Ovary (tissue), 7 donors: ENCODE measurements at regions not wholly inside any gene's neighbourhood (a gene's known extent, or its start where the extent isn't known, plus 50 kb on each side); places are given as distances from the start of the nearest gene placed in this dataset.

ENCODE experiments used
- DNase-seq, 5 donors: peaks; one replicate each; pipeline ENCODE4 v3.0.0-alpha.2; 2019 to 2020
- H3K27ac ChIP-seq, 2 donors: fragments of 200-600 bp; one replicate each; pipeline versions ENCODE4 v1.5.1 to v1.8.0; 2019 to 2022
- H3K27me3 ChIP-seq: fragments of 200-600 bp; one replicate; pipeline ENCODE4 v1.8.0; 2022
- H3K36me3 ChIP-seq: fragments of 200-600 bp; sonication (generic); one replicate; pipeline ENCODE4 v1.5.1; 2019
- H3K4me1 ChIP-seq: one replicate; pipeline ENCODE4 v1.8.1; 2013; ENCODE audit warnings: mild to moderate bottlenecking, moderate library complexity; ENCODE audit not compliant: insufficient read depth
- H3K4me3 ChIP-seq: fragments of 200-600 bp; sonication (generic); one replicate; pipeline ENCODE4 v1.5.1; 2017
- H3K9me3 ChIP-seq, 2 donors: fragments of 200-600 bp in 1 of 2; sonication (generic) in 1 of 2; one replicate each; pipeline versions ENCODE4 v1.5.1 to v1.8.1; 2013 to 2019; ENCODE audit warnings: mild to moderate bottlenecking in 1 of 2, moderate library complexity in 1 of 2
- CTCF ChIP-seq, 3 donors: fragments of 450-650 bp in 2 of 3; fragments of 200-600 bp in 1 of 3; IDR thresholded peaks; one replicate each; pipeline versions ENCODE4 v1.5.1 to v1.8.0; 2016 to 2022; ENCODE audit warnings: antibody characterized with exemption in 3 of 3, mild to moderate bottlenecking in 1 of 3
- EP300 ChIP-seq: sonication (generic); formaldehyde crosslinking; IDR thresholded peaks from one replicate; pipeline ENCODE4 v1.6.1; 2017; ENCODE audit warnings: antibody characterized with exemption
- POLR2A ChIP-seq: fragments of 450-650 bp; IDR thresholded peaks from one replicate; pipeline ENCODE4 v1.6.1; 2017; ENCODE audit warnings: antibody characterized with exemption, mild to moderate bottlenecking, moderate library complexity
- WGBS, 3 donors: extraction: QIAGEN DNeasy Blood & Tissue Kit in 1 of 3; methylation state at CpG; one replicate each; pipeline versions ENCODE4 v1.1.5 to v1.1.7; 2013 to 2017; 5-methylcytosine and 5-hydroxymethylcytosine counted together
- intact Hi-C, 4 donors: fragments of 100-400 bp; cut with DNase I; formaldehyde crosslinking; loops; one replicate each; pipeline versions ENCODE4 v1.11.0 to v1.15.1; 2022 to 2023
- donor health status: DM: no; HTN: no; CAD: no; lungs with moderate emphysema.
- donor health status: DM: no; HTN: no; CAD: no.
- donor health status: Bipolar disorder and iron deficiency.
- donor health status: DM: no; HTN: no; CAD: no.
- donor health status: DM: yes; HTN: yes; CAD: no.

- no peak overlapping the region for H3K4me3 ChIP-seq
- H3K27me3 ChIP-seq, result no peaks in the 10 kb centered on the region
- no peak for DNase-seq
- H3K27ac ChIP-seq, result no peak overlapping the region
- H3K9me3 ChIP-seq, result no peaks in the 10 kb centered on the region
- H3K4me1 ChIP-seq, result no peaks in the 10 kb centered on the region
- TF ChIP-seq CTCF (IDR thresholded peaks at IDR 0.05) (no peak), POLR2A (no peak), EP300 (no peak)
- H3K36me3 ChIP-seq, result no peaks in the 10 kb centered on the region
- intact Hi-C loops, result no loop called here
- 87 to 91% (median 89%) methylated on average over 3 of the region's 3 CpGs for WGBS, 3 donors
Measured at GRCh38 chr5:35383041-35383440, 152.8 kb upstream of the PRLR start.

GRCh38 chr5:35377653-35378052 lies 147.4 kb upstream of the PRLR start:
- no peaks in the 10 kb centered on the region for H3K9me3 ChIP-seq
- WGBS, 3 donors, result 64 to 81% (median 80%) methylated on average over 4 of the region's 4 CpGs
- no peaks in the 10 kb centered on the region for H3K27me3 ChIP-seq
- intact Hi-C loops, result no loop called here
- DNase-seq, result no peak
- no peak overlapping the region for H3K27ac ChIP-seq
- no peaks in the 10 kb centered on the region for H3K36me3 ChIP-seq
- no peak for TF ChIP-seq EP300
- no peak for TF ChIP-seq CTCF (IDR thresholded peaks at IDR 0.05)
- TF ChIP-seq POLR2A, result no peak
- no peak overlapping the region for H3K4me3 ChIP-seq
- no peaks in the 10 kb centered on the region for H3K4me1 ChIP-seq

GRCh38 chr5:35374584-35374983 lies 144.3 kb upstream of the PRLR start:
- Histone ChIP-seq H3K36me3 (no peaks in the 10 kb centered on the region), H3K27me3 (no peaks in the 10 kb centered on the region), H3K4me1 (no peaks in the 10 kb centered on the region), H3K27ac (no peak overlapping the region), H3K9me3 (no peaks in the 10 kb centered on the region), H3K4me3 (no peak overlapping the region)
- intact Hi-C loops, result no loop called here
- no peak for DNase-seq
- TF ChIP-seq CTCF (IDR thresholded peaks at IDR 0.05) (no peak), POLR2A (no peak), EP300 (no peak)

- Histone ChIP-seq H3K27me3 (no peaks in the 10 kb centered on the region), H3K4me1 (no peaks in the 10 kb centered on the region), H3K36me3 (no peaks in the 10 kb centered on the region), H3K4me3 (no peak overlapping the region), H3K9me3 (no peaks in the 10 kb centered on the region), H3K27ac (no peak overlapping the region)
- 86 to 92% (median 88%) methylated on average over 3 of the region's 3 CpGs for WGBS, 3 donors
- no peak for DNase-seq
- intact Hi-C loops, result no loop called here
- TF ChIP-seq CTCF (IDR thresholded peaks at IDR 0.05), result no peak
- TF ChIP-seq POLR2A, result no peak
- TF ChIP-seq EP300, result no peak
Measured at GRCh38 chr5:35373249-35373648, 143.0 kb upstream of the PRLR start.

GRCh38 chr5:35372482-35372881 lies 142.2 kb upstream of the PRLR start:
- H3K4me3 ChIP-seq, result no peak overlapping the region
- H3K36me3 ChIP-seq, result no peaks in the 10 kb centered on the region
- intact Hi-C loops, result no loop called here
- H3K4me1 ChIP-seq, result no peaks in the 10 kb centered on the region
- no peaks in the 10 kb centered on the region for H3K27me3 ChIP-seq
- H3K27ac ChIP-seq, result no peak overlapping the region
- no peak for DNase-seq
- TF ChIP-seq EP300, result no peak
- TF ChIP-seq CTCF (IDR thresholded peaks at IDR 0.05), result no peak
- TF ChIP-seq POLR2A, result no peak
- no peaks in the 10 kb centered on the region for H3K9me3 ChIP-seq
- WGBS, 3 donors, result 77 to 87% (median 79%) methylated on average over 2 of the region's 2 CpGs
